ENCODE measurements at regions not wholly inside any gene's neighbourhood (a gene's known extent, or its start where the extent isn't known, plus 50 kb on each side); places are given as distances from the start of the nearest gene placed in this dataset.

- Histone ChIP-seq H3K36me3 (no peaks in the 10 kb centered on the region), H3K27me3 (replicated peaks in 1 of 7) (no peaks in the 10 kb centered on the region), H3K9me3 (no peaks in the 10 kb centered on the region), H3K4me1 (no peaks in the 10 kb centered on the region), H3K4me3 (no peak overlapping the region), H3K27ac (no peak overlapping the region)
- DNase-seq = no peak
- intact Hi-C loops (cut with DNase I; ENCODE audit: low total_unique reads) = no loop called here
- no peak for TF ChIP-seq POLR2AphosphoS5 (IDR thresholded peaks at IDR 0.05)
- no peak for TF ChIP-seq POLR2A (IDR thresholded peaks at IDR 0.05)
- TF ChIP-seq CTCF (IDR thresholded peaks at IDR 0.05 in 8 of 11, conservative IDR thresholded peaks at IDR 0.05 in 3 of 11) = no peak
Observed at GRCh38 chr16:59121411-59122261, 387.5 kb upstream of the GOT2 start.

- no peak overlapping the region for H3K27ac ChIP-seq
- DNase-seq = no peak
- H3K9me3 ChIP-seq = no peaks in the 10 kb centered on the region
- TF ChIP-seq POLR2A (IDR thresholded peaks at IDR 0.05) (no peak), POLR2AphosphoS5 (IDR thresholded peaks at IDR 0.05) (no peak), CTCF (IDR thresholded peaks at IDR 0.05 in 8 of 11, conservative IDR thresholded peaks at IDR 0.05 in 3 of 11) (no peak)
- no peaks in the 10 kb centered on the region for H3K36me3 ChIP-seq
- WGBS, 5 donors = 33 to 67% (median 51%) methylated on average over 2 of the region's 2 CpGs
- no peak overlapping the region for H3K4me3 ChIP-seq
- no peaks in the 10 kb centered on the region for H3K27me3 ChIP-seq (replicated peaks in 1 of 7)
- no peaks in the 10 kb centered on the region for H3K4me1 ChIP-seq
- intact Hi-C loops (cut with DNase I; ENCODE audit: low total_unique reads) = no loop called here
Observed at GRCh38 chr16:59116744-59117143, 382.6 kb upstream of the GOT2 start.

- intact Hi-C loops (cut with DNase I; ENCODE audit: low total_unique reads) = no loop called here
- TF ChIP-seq POLR2A (IDR thresholded peaks at IDR 0.05) = no peak
- no peak for TF ChIP-seq CTCF (IDR thresholded peaks at IDR 0.05 in 8 of 11, conservative IDR thresholded peaks at IDR 0.05 in 3 of 11)
- no peak for TF ChIP-seq POLR2AphosphoS5 (IDR thresholded peaks at IDR 0.05)
- no peak overlapping the region for H3K27ac ChIP-seq
- 49 to 79% (median 67%) methylated on average over 1 of the region's 1 CpG for WGBS, 5 donors
- DNase-seq = no peak
- no peaks in the 10 kb centered on the region for H3K27me3 ChIP-seq (replicated peaks in 1 of 7)
- no peaks in the 10 kb centered on the region for H3K36me3 ChIP-seq
- H3K9me3 ChIP-seq = no peaks in the 10 kb centered on the region
- H3K4me1 ChIP-seq = no peaks in the 10 kb centered on the region
- no peak overlapping the region for H3K4me3 ChIP-seq
Observed at GRCh38 chr16:59114790-59115189, 380.7 kb upstream of the GOT2 start.

GRCh38 chr16:59113004-59113670, 379.0 kb upstream of the GOT2 start:
- H3K36me3 ChIP-seq = no peaks in the 10 kb centered on the region
- H3K4me3 ChIP-seq = no peak overlapping the region
- no peaks in the 10 kb centered on the region for H3K27me3 ChIP-seq (replicated peaks in 1 of 7)
- no peaks in the 10 kb centered on the region for H3K9me3 ChIP-seq
- H3K27ac ChIP-seq = no peak overlapping the region
- no peak for DNase-seq
- intact Hi-C loops (cut with DNase I; ENCODE audit: low total_unique reads) = no loop called here
- 61 to 74% (median 71%) methylated on average over 2 of the region's 2 CpGs for WGBS, 5 donors
- TF ChIP-seq POLR2AphosphoS5 (IDR thresholded peaks at IDR 0.05) (no peak), CTCF (IDR thresholded peaks at IDR 0.05 in 8 of 11, conservative IDR thresholded peaks at IDR 0.05 in 3 of 11) (no peak), POLR2A (IDR thresholded peaks at IDR 0.05) (no peak)
- no peaks in the 10 kb centered on the region for H3K4me1 ChIP-seq
